ENCODE measurements at regions not wholly inside any gene's neighbourhood (a gene's known extent, or its start where the extent isn't known, plus 50 kb on each side); places are given as distances from the start of the nearest gene placed in this dataset.

- TF ChIP-seq POLR2A (IDR thresholded peaks at IDR 0.05) = no peak
- TF ChIP-seq, protein P1, sequence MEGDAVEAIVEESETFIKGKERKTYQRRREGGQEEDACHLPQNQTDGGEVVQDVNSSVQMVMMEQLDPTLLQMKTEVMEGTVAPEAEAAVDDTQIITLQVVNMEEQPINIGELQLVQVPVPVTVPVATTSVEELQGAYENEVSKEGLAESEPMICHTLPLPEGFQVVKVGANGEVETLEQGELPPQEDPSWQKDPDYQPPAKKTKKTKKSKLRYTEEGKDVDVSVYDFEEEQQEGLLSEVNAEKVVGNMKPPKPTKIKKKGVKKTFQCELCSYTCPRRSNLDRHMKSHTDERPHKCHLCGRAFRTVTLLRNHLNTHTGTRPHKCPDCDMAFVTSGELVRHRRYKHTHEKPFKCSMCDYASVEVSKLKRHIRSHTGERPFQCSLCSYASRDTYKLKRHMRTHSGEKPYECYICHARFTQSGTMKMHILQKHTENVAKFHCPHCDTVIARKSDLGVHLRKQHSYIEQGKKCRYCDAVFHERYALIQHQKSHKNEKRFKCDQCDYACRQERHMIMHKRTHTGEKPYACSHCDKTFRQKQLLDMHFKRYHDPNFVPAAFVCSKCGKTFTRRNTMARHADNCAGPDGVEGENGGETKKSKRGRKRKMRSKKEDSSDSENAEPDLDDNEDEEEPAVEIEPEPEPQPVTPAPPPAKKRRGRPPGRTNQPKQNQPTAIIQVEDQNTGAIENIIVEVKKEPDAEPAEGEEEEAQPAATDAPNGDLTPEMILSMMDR (IDR thresholded peaks at IDR 0.05) = no peak
Observed at GRCh38 chr2:45162711-45163110, 153.5 kb upstream of the SIX2 start.

All from body of pancreas (tissue), 4 donors.